ENCODE measurements at regions not wholly inside any gene's neighbourhood (a gene's known extent, or its start where the extent isn't known, plus 50 kb on each side); places are given as distances from the start of the nearest gene placed in this dataset.

DNA sequence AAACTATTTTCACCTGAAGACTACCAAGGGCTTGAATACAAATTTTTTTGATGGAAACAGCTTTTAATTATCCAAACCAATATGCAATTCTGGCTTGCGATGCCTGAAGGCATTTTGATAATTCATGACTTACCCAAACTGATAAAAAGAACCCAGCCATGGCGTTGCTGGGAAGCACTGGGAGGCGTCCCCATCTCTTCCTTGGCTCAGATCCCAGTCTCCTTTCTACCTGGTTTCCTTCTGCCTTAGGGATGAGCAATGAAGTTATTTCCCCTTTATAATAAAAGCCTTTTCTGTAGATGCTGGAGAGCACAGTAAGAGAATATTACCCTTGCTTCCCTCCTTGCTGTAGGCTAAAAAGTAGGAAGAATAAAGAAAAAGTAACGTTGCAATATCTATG, 129.1 kb upstream of the ANK3 start:
- ChIA-PET CTCF (no interaction called here), POLR2A (no interaction called here)
- H3K9me3 Mint-ChIP-seq = no peaks in the 10 kb centered on the region
- peaks cover 4% of the 10 kb centered on the region for H3K4me1 Mint-ChIP-seq (ENCODE audit: low read depth)
- H3K27ac Mint-ChIP-seq = no peak overlapping the region
- no peak overlapping the region for H3K4me3 Mint-ChIP-seq
- TF ChIP-seq, protein P1, sequence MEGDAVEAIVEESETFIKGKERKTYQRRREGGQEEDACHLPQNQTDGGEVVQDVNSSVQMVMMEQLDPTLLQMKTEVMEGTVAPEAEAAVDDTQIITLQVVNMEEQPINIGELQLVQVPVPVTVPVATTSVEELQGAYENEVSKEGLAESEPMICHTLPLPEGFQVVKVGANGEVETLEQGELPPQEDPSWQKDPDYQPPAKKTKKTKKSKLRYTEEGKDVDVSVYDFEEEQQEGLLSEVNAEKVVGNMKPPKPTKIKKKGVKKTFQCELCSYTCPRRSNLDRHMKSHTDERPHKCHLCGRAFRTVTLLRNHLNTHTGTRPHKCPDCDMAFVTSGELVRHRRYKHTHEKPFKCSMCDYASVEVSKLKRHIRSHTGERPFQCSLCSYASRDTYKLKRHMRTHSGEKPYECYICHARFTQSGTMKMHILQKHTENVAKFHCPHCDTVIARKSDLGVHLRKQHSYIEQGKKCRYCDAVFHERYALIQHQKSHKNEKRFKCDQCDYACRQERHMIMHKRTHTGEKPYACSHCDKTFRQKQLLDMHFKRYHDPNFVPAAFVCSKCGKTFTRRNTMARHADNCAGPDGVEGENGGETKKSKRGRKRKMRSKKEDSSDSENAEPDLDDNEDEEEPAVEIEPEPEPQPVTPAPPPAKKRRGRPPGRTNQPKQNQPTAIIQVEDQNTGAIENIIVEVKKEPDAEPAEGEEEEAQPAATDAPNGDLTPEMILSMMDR (IDR thresholded peaks at IDR 0.05) = no peak
- H3K27me3 Mint-ChIP-seq = no peaks in the 10 kb centered on the region
- H3K36me3 Mint-ChIP-seq (ENCODE audit: low read depth) = peaks cover 2% of the 10 kb centered on the region
- DNase-seq = no peak
- intact Hi-C loops (cut with micrococcal nuclease) = no loop called here
- ATAC-seq = no peak

DNA sequence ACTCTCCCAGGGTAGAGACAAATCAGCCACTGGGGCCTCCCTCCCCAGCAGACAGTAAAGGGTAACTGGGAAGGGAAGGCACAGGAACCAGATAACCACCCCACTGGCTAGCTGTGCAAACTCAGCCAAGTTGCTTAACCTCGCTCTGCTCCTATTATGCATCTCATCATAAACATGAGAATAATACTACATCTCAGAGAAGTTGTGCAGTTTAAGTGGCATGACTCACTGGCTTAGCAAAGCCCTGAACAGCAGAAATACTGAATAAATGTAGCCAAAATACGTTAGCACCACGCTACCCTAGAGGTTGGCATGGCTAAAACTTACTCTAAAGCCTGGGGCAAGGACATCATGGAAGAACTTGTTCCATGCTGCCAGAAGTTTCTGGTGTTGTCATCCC, 128.1 kb upstream of the ANK3 start:
- ChIA-PET CTCF (no interaction called here), POLR2A (no interaction called here)
- DNase-seq (no peak), ATAC-seq (no peak)
- Mint-ChIP-seq H3K4me3 (no peak overlapping the region), H3K27me3 (no peaks in the 10 kb centered on the region), H3K4me1 (ENCODE audit: low read depth) (peaks cover 6% of the 10 kb centered on the region), H3K36me3 (ENCODE audit: low read depth) (no peaks in the 10 kb centered on the region), H3K9me3 (no peaks in the 10 kb centered on the region), H3K27ac (no peak overlapping the region)
- intact Hi-C loops (cut with micrococcal nuclease) = no loop called here
- TF ChIP-seq, protein P1 (IDR thresholded peaks at IDR 0.05) = no peak

DNA sequence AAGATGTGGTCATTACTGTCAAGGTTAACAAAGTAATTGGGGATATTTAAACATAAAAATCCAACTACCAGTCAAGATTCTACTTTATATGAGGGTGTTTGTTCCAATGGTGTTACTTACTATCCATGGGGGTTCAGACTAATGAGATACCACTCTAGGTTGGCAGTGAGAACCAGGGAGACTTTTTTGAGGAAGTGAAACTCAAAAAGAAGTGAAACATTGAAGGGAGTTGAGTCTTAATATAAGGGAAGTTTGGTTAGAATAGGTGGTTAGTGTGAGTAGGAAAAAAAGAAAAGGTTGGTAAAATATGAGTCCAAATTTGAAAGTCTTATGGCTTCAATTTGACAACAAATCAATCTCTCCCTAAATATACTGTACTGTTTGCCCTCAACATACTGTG, 123.6 kb upstream of the ANK3 start:
- no peak overlapping the region for H3K27ac Mint-ChIP-seq
- ATAC-seq (no peak), DNase-seq (no peak)
- H3K4me3 Mint-ChIP-seq = no peak overlapping the region
- H3K4me1 Mint-ChIP-seq (ENCODE audit: low read depth) = peaks cover 2% of the 10 kb centered on the region
- no peaks in the 10 kb centered on the region for H3K27me3 Mint-ChIP-seq
- H3K9me3 Mint-ChIP-seq = no peaks in the 10 kb centered on the region
- ChIA-PET CTCF (no interaction called here), POLR2A (no interaction called here)
- H3K36me3 Mint-ChIP-seq (ENCODE audit: low read depth) = no peaks in the 10 kb centered on the region
- TF ChIP-seq, protein P1 (IDR thresholded peaks at IDR 0.05) = no peak
- intact Hi-C loops (cut with micrococcal nuclease) = no loop called here

DNA sequence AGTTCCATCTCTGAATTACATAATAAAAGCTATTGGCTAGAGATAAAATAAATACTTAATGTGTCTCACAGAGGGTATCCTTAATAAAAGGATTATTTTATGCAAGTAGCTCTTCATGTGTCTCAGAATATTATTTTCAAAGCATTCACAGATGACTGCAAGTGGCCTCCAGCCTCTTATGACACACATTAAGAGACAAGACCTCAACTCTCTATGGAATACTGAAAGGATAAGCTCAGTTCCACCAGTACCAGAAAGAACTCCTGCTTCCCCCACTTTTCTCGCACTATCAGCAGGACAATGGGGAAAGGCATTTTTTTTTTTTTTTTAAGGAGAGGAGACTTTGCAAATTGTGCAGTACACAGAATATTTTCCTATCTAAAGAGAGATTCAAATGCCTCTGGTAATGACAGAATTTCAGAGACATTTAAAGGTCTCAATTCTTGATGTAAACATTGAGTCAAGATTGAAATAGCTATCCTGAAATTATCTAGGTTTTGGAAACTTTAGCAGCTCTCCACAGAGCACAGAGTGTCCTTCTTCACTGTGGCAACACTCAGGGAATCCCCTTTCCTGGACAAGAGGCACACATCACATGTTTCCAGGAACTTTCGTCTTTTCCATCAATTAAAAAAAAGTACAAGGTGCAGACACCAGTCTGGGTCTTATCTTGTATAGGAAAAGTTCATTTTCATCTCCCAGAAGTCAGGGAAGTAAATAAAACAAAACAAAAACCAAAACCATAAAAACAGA, 122.0 kb upstream of the ANK3 start:
- POLR2A ChIA-PET = interaction anchor here (0.7 kb wide), 1 partner anchor 65 kb away, joined by 3 read pairs; no protein-coding TSS in a partner anchor
- Mint-ChIP-seq H3K36me3 (ENCODE audit: low read depth) (no peaks in the 10 kb centered on the region), H3K4me1 (ENCODE audit: low read depth) (peaks cover 2% of the 10 kb centered on the region), H3K27ac (no peak overlapping the region), H3K9me3 (no peaks in the 10 kb centered on the region), H3K27me3 (no peaks in the 10 kb centered on the region), H3K4me3 (no peak overlapping the region)
- ATAC-seq (no peak), DNase-seq (no peak)
- intact Hi-C loops (cut with micrococcal nuclease) = no loop called here
- CTCF ChIA-PET = no interaction called here
- TF ChIP-seq, protein P1 (IDR thresholded peaks at IDR 0.05) = no peak

DNA sequence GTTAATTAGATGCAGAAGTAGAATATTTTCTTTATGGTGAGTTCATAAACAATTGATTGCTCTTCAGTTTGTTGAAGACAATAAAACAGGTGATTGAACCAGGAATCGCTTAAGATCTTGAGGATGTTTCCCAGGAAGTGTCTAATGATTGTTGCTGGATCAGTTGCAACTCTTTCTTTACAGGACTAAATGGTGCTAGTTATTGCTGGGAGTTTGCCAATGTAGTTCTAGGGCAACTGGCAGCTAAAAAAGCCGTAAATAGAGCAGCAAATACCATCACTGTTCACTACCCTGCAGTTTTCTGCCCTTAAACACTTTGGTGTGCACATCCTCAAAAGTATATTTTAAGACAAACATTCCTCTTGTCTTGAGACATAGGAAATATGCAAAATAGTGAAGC, 119.2 kb upstream of the ANK3 start:
- ATAC-seq = no peak
- CTCF ChIA-PET = no interaction called here
- H3K9me3 Mint-ChIP-seq = no peaks in the 10 kb centered on the region
- H3K27ac Mint-ChIP-seq = no peak overlapping the region
- H3K4me1 Mint-ChIP-seq (ENCODE audit: low read depth) = peaks cover 2% of the 10 kb centered on the region
- H3K27me3 Mint-ChIP-seq = no peaks in the 10 kb centered on the region
- POLR2A ChIA-PET = no interaction called here
- TF ChIP-seq, protein P1 (IDR thresholded peaks at IDR 0.05) = no peak
- no peak for DNase-seq
- no peak overlapping the region for H3K4me3 Mint-ChIP-seq
- intact Hi-C loops (cut with micrococcal nuclease) = no loop called here
- H3K36me3 Mint-ChIP-seq (ENCODE audit: low read depth) = no peaks in the 10 kb centered on the region
